Nucleus accumbens (tissue), 56 donors: ENCODE measurements at regions not wholly inside any gene's neighbourhood (a gene's known extent, or its start where the extent isn't known, plus 50 kb on each side); places are given as distances from the start of the nearest gene placed in this dataset.

Experiments used
- DNase-seq, 56 donors: peaks; one replicate each; lab custom pipeline; 2025; lab: John Stamatoyannopoulos, UW

- peak in 1 of 56 donors; percentile 30 for DNase-seq
These were observed 256.4 kb upstream of the SOX21 start for GRCh38 chr13:94968757-94969086.

GRCh38 chr13:94968040-94968756 is 255.9 kb upstream of the SOX21 start:
- peak in 51 of 56 donors; percentile 3 to 82 (median 59) for DNase-seq

- DNase-seq = peak in 31 of 56 donors; percentile 14 to 80 (median 52)
These were observed 255.1 kb upstream of the SOX21 start for GRCh38 chr13:94967183-94968039.

GRCh38 chr13:94966422-94966955 is 254.1 kb upstream of the SOX21 start:
- peak in 5 of 56 donors; percentile 2 to 13 (median 7) for DNase-seq

GRCh38 chr13:94959626-94960025 is 247.3 kb upstream of the SOX21 start:
- peak in 28 of 56 donors; percentile 1 to 53 (median 12) for DNase-seq

- peak in 50 of 56 donors; percentile 5 to 78 (median 38) for DNase-seq
These were observed 244.2 kb upstream of the SOX21 start for GRCh38 chr13:94956417-94957110.

GRCh38 chr13:94952787-94953186 is 240.4 kb upstream of the SOX21 start:
- DNase-seq = no peak

GRCh38 chr13:94950303-94950702 is 238.0 kb upstream of the SOX21 start:
- peak in 16 of 56 donors; percentile 0 to 19 (median 5) for DNase-seq

GRCh38 chr13:94947965-94948371 is 235.6 kb upstream of the SOX21 start:
- DNase-seq = peak in 37 of 56 donors; percentile 4 to 69 (median 23)

- no peak for DNase-seq
These were observed 235.0 kb upstream of the SOX21 start for GRCh38 chr13:94947392-94947791.

- no peak for DNase-seq
These were observed 233.7 kb upstream of the SOX21 start for GRCh38 chr13:94946039-94946438.

GRCh38 chr13:94938124-94938523 is 225.8 kb upstream of the SOX21 start:
- no peak for DNase-seq

- no peak for DNase-seq
These were observed 224.3 kb upstream of the SOX21 start for GRCh38 chr13:94936633-94937032.

- DNase-seq = no peak
These were observed 221.6 kb upstream of the SOX21 start for GRCh38 chr13:94933936-94934335.

GRCh38 chr13:94933230-94933751 is 220.9 kb upstream of the SOX21 start:
- DNase-seq = no peak

GRCh38 chr13:94928127-94928775 is 215.9 kb upstream of the SOX21 start:
- no peak for DNase-seq

- no peak for DNase-seq
These were observed 212.9 kb upstream of the SOX21 start for GRCh38 chr13:94925263-94925662.

GRCh38 chr13:94921181-94921580 is 208.8 kb upstream of the SOX21 start:
- no peak for DNase-seq

- DNase-seq = no peak
These were observed 208.2 kb upstream of the SOX21 start for GRCh38 chr13:94920578-94920977.

GRCh38 chr13:94917824-94918223 is 205.5 kb upstream of the SOX21 start:
- no peak for DNase-seq
